ENCODE measurements at regions not wholly inside any gene's neighbourhood (a gene's known extent, or its start where the extent isn't known, plus 50 kb on each side); places are given as distances from the start of the nearest gene placed in this dataset.

DNA sequence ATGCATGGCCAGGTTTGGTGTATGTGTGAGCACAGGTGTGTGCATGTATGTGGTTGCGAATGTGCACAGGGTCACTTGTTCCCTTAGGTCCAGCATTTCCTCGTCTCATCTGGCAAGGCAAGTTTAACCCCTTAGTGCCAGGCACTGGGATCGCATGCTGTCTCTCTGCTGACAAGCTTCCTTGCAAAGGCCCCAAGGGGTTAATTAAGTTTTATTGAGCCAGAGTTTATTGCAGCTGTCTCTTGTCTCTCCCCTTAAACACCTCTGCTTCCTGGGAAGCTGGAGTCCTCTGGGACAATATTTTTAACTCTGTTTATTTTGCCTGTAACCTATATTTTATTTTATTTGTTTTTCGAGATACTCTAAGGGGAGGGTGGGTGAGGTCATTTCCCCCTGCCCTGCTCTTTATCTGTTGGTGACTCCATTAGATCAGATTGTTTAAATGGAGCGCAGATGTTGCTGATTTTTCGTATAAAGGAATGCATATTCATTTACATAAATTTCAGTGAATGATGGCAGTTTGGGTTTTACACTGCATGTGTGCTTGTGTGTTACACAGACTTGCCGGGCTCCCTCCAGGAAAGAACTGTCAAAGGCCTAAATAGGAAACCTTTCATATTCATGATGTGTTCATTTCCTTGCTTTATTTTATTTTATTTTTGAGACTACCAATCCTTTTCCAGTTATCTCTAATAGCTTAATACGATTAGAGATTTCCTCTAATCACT, 99.7 kb downstream of the CBLN1 start:
- no peak for DNase-seq
- Histone ChIP-seq H3K36me3 (no peaks in the 10 kb centered on the region), H3K27ac (no peak overlapping the region), H3K27me3 (ENCODE audit: low read depth) (peaks cover 7% of the 10 kb centered on the region), H3K4me1 (no peaks in the 10 kb centered on the region), H3K4me3 (no peak overlapping the region), H3K9me3 (no peaks in the 10 kb centered on the region)
- TF ChIP-seq, protein P1, sequence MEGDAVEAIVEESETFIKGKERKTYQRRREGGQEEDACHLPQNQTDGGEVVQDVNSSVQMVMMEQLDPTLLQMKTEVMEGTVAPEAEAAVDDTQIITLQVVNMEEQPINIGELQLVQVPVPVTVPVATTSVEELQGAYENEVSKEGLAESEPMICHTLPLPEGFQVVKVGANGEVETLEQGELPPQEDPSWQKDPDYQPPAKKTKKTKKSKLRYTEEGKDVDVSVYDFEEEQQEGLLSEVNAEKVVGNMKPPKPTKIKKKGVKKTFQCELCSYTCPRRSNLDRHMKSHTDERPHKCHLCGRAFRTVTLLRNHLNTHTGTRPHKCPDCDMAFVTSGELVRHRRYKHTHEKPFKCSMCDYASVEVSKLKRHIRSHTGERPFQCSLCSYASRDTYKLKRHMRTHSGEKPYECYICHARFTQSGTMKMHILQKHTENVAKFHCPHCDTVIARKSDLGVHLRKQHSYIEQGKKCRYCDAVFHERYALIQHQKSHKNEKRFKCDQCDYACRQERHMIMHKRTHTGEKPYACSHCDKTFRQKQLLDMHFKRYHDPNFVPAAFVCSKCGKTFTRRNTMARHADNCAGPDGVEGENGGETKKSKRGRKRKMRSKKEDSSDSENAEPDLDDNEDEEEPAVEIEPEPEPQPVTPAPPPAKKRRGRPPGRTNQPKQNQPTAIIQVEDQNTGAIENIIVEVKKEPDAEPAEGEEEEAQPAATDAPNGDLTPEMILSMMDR (IDR thresholded peaks at IDR 0.05), result no peak
- intact Hi-C loops (cut with DNase I), result no loop called here
- no peak for ATAC-seq

DNA sequence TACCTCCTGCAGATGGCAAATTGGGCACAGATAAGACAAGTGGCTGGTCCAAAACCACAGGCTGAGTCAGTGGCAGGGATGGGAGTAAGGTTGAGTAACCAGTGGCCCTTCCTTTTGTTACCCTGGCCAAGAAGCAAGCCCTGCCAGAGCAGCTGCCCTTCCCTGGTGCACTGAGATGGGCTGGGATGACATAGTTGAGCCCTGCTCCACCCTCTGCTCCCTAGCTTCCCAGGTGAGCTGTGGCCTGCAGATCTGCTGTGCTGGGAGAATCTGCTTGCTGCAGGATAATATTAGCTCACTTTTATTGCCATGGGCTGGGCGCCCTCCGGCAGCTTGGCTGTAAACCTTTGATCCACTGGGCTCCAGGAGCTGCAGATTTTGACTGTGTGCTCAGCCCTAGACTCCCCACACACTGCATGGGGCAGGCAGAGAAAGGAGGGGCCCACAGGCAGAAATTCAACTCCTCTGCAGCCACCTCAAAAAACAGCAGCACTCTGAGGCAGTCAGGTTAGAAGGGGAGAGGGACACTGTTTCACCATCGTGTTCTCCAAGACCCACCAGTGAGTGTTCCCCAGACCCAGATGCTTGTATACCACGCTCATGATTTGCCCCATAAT, 101.8 kb downstream of the CBLN1 start:
- H3K27ac ChIP-seq, result no peak overlapping the region
- no peaks in the 10 kb centered on the region for H3K9me3 ChIP-seq
- DNase-seq (no peak), ATAC-seq (no peak)
- intact Hi-C loops (cut with DNase I), result no loop called here
- H3K36me3 ChIP-seq, result no peaks in the 10 kb centered on the region
- TF ChIP-seq, protein P1 (IDR thresholded peaks at IDR 0.05), result no peak
- no peak overlapping the region for H3K4me3 ChIP-seq
- peaks cover 7% of the 10 kb centered on the region for H3K27me3 ChIP-seq (ENCODE audit: low read depth)
- no peaks in the 10 kb centered on the region for H3K4me1 ChIP-seq

DNA sequence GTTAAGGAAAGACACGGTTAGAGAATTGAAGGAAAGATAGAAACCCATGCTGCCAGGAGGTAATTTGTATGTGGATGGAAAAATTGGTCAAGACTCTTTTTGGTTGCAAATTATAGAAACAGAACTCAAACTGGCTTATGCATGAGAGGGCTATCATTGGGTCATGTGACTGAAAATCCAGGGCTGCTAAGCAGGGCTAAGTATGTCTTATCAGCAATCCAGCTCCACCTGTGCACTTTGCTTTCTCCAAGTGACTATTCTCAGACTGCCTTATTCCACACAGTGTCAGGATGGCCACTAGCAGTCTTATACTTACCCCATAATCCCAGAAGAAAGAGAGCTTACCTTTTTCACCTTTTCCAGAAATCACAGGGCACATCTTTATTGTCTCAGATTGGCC, 113.5 kb downstream of the CBLN1 start:
- TF ChIP-seq, protein P1 (IDR thresholded peaks at IDR 0.05), result no peak
- DNase-seq (no peak), ATAC-seq (no peak)
- H3K4me1 ChIP-seq, result no peaks in the 10 kb centered on the region
- no peaks in the 10 kb centered on the region for H3K9me3 ChIP-seq
- peaks cover 4% of the 10 kb centered on the region for H3K27me3 ChIP-seq (ENCODE audit: low read depth)
- intact Hi-C loops (cut with DNase I), result no loop called here
- no peaks in the 10 kb centered on the region for H3K36me3 ChIP-seq
- no peak overlapping the region for H3K27ac ChIP-seq
- no peak overlapping the region for H3K4me3 ChIP-seq

DNA sequence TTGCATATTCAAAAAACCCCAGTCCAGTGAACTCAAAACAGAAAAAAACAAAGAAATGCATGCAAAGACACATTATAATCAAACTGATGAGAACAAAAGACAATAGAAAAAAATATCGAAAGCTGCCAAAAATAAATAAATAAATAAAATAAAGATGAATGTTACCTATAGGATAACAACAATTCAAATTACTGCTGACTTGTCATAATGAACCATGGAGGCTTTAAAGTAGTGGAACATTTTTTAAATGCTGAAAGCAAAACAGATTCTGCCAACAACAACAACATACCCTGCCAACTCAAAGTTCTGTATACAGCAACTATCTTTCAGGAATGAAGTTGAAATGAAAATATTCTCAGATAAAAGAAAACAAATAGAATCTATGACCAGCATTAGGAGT, 116.6 kb downstream of the CBLN1 start:
- intact Hi-C loops (cut with DNase I), result no loop called here
- TF ChIP-seq, protein P1 (IDR thresholded peaks at IDR 0.05), result no peak
- no peak for ATAC-seq

DNA sequence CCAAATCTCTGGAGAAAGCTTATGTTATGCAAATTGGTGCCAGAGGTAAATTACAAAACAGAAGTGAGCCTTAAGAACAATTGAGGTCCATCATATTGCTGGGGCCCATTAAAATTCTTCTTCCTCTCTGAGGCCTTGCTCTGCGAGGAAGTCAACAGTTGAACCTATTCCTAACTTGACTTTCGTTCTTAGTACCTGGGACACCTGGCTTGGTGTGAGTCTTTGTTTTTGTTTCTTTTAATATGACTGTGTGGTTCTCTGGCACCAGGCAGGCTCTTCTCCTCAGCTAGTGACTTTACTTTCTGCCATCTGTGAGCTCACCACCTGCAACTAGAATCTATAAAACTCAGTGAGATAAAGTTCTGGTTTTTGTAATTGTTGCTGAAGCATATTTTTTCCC, 120.4 kb downstream of the CBLN1 start:
- H3K4me1 ChIP-seq, result no peaks in the 10 kb centered on the region
- H3K27ac ChIP-seq, result no peak overlapping the region
- no peak for DNase-seq
- no peak overlapping the region for H3K4me3 ChIP-seq
- intact Hi-C loops (cut with DNase I), result no loop called here
- H3K36me3 ChIP-seq, result no peaks in the 10 kb centered on the region
- no peaks in the 10 kb centered on the region for H3K9me3 ChIP-seq
- no peaks in the 10 kb centered on the region for H3K27me3 ChIP-seq (ENCODE audit: low read depth)
- no peak for ATAC-seq
- TF ChIP-seq, protein P1 (IDR thresholded peaks at IDR 0.05), result no peak

More for the DNA sequence above, 116.6 kb downstream of the CBLN1 start:
- Histone ChIP-seq H3K4me3 (no peak overlapping the region), H3K9me3 (no peaks in the 10 kb centered on the region), H3K27ac (no peak overlapping the region), H3K36me3 (no peaks in the 10 kb centered on the region), H3K27me3 (ENCODE audit: low read depth) (peaks cover 4% of the 10 kb centered on the region), H3K4me1 (no peaks in the 10 kb centered on the region)
- no peak for DNase-seq
